Globus pallidus (tissue), 1 donor: ENCODE measurements at regions not wholly inside any gene's neighbourhood (a gene's known extent, or its start where the extent isn't known, plus 50 kb on each side); places are given as distances from the start of the nearest gene placed in this dataset.
A peak's percentile ranks its signal among the peaks of the same experiment; 100 is the strongest.

Experiments
- DNase-seq: peaks from one replicate; pipeline ENCODE4 v3.0.0-alpha.2; 2015; ENCODE audit warnings: low spot score

GRCh38 chr3:102529452-102529851 lies 94.6 kb downstream of the ZPLD1 start:
- DNase-seq: no peak

- DNase-seq: no peak
Measured at GRCh38 chr3:102530415-102531181, 95.8 kb downstream of the ZPLD1 start.

DNA sequence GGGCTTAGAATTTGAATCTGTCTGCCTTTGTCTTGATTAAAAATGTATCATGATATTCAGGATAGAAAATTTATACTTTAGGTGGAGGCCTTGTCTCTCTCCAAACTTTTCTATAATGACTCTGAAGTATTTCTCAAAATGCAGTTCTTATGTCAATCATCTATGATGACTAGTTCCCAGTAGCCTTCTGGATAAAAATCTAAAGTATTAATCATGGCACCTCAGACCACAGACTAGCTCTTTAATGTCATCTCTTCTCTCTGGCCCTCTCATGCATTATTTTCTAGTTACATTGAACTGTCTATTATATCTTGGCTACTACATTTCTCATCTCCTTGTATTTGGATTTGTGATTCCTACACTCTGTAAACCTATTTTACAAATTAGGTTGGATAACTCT lies 96.9 kb downstream of the ZPLD1 start:
- no peak for DNase-seq

DNA sequence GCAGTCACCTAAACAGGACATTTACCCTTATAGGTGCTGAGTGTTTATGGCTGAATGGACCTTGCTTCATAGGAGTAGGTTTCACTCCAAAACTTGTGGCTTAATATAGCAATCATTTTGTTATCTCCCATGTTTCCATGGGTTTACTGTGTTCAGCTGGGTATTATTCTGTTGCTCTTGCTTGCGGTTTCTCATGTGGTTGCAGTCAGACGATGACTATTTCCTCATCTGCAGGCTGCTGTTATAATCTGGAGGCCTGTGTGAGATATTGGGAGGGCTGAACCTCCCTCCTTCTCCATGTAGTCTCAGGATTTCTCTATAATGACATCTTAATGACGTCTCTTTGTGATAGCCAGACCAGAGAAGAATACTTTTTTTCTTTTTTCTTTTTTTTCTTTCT lies 98.1 kb downstream of the ZPLD1 start:
- no peak for DNase-seq

DNA sequence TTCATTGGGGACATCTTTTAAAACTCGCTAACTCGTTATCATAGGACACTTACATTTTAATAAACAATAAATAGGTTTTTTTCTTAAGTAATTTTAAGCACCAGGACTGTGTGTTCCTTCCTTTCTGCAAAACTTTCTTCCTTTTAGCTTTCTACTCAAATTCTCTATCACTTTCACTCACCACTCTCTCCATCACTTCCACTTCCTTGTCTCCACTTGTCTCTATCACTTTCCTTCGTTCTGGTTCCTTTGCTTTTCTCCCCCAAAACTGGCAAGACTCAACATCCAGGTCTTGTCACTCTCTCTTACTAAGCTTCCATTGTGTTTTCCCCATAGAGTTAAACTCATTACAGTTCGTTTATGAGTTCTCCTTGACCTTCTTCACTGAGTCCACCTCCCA lies 99.0 kb downstream of the ZPLD1 start:
- no peak for DNase-seq

- DNase-seq: peak; percentile 53
Measured at GRCh38 chr3:102536456-102536855, 101.6 kb downstream of the ZPLD1 start.

DNA sequence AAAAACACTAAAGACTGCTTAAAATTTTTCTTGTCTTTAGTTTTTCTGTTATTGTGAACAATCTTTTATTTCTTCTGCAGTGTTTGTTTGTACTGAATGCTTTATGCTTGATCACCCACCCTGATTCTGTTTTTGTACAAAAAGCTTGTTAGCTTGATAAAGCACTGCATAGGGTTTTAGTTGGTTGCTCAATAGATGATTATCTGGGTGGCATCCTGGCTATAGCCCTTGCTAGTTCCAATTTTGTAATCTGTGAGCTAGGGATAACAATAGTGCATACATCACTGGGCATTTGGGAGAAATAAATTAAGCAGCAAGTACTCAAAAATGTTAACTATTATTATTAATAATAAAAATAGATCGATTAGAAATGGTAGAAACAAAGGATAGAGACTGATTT lies 102.3 kb downstream of the ZPLD1 start:
- DNase-seq: no peak

DNA sequence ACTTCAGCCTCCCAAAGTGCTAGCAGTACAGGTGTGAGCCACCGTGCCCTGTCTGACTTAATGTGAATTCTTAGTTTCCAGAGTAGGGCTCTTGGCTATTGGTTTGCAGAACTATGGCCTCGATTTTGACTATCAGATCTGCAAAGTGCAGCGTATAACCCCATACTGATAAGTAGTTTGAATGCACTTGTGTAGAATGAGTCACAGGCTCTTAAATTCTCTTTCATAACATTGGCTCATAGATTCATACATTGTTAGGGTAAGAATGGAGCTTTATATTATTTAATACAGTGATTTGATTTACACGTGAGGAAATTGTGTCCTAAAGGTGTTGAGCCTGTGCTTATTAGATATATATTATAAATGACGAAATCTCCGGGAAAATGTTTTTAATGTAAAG lies 109.9 kb downstream of the ZPLD1 start:
- no peak for DNase-seq

GRCh38 chr3:102545276-102545675 lies 110.5 kb downstream of the ZPLD1 start:
- DNase-seq: no peak

DNA sequence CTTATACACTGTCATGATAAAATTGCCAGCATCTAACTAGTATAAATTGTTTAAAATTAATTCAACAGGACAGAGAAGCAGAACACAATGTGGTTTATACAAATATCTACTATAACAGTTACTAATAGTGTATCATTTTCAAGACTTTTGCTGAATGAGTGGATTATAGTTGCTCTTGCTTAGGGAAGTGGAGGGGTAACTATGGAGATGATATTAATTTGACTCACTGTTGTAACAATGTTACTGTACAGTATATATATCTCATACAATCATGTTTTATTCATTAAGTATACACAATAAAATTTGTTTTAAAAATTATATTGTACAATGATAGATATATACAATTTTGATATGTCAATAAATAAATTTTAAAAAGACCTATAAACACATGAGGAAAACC lies 119.1 kb downstream of the ZPLD1 start:
- no peak for DNase-seq

- no peak for DNase-seq
Measured at GRCh38 chr3:102570511-102570910, 135.7 kb downstream of the ZPLD1 start.

DNA sequence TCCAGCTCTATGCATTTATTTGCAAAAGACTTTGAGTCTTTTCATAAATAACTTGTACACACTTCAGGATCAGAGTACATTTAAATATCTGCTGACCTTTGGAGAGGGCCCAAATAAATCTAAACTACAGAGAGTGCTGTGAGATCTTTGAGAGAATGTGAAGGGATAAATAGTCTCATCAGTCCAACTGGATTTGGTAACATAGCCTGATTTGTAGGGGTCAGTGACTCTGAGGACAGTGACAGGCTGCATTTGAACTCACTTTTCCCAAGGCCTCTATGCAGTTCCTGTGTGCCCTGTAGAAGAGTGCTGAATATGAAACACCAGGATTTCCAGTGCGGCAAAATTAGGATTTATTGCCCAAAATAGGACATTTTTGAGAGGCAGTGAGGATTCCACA lies 136.2 kb downstream of the ZPLD1 start:
- no peak for DNase-seq

- no peak for DNase-seq
Measured at GRCh38 chr3:102571720-102572384, 137.0 kb downstream of the ZPLD1 start.

DNA sequence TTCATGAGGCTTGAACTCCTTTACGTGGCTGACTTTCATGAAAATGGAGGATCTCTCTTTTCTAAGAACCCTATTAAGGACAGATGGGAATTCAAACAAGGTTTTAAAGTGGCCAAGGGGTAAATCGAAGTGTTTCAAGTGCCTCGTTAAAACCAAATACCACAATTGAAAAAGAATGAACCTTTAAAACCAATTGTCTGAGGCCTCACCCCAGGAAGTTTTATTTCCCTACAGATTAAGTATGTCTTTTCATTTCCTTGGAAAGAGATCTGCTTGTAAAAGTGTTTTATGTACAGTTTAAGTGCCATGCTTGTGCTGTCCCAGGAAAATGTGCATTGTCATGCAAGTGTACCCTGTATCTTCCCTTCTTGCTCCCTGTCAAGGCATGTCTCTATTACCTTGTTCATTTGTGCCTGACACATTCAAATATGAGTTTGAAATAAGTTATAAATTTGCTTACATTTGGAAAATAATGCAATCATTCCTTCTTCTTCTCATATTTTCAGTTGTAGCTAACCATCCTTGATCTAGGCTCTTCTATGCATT lies 138.7 kb downstream of the ZPLD1 start:
- DNase-seq: no peak

DNA sequence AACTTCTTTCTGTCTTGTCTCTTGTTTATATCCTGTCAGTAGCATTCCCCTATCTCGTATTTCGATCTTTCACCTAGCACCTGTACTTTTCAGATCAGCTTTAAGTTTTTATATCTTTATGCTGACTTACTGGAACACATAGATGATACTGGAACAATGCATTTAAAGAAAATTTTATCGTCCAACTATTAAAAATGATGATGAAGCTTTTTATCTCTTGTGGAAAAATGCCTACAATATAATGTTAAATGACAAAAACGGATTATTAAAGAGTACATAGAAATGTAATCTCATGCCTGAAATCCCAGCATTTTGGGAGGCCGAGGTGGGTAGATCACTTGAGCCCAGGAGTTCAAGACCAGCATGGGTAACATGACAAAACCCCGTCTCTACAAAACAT lies 139.5 kb downstream of the ZPLD1 start:
- DNase-seq: no peak

DNA sequence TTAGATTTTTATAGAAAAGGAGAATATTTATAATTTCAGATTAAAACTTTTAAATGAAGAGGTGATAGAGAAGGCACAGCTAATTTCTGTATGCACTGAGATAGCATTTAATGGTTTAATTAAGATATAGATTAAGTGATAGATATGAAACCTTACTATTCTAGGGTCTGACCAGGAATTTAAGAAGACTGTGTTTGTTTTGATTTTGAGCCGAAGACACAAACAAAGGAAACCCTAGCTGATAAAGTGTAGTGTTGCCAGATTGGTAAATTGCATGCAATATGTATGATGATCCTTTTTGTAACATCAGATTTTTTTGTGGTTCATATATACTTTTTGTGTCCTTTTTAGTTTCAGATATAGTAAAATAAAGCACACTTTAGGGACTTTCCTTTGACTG lies 141.8 kb downstream of the ZPLD1 start:
- DNase-seq: no peak

DNA sequence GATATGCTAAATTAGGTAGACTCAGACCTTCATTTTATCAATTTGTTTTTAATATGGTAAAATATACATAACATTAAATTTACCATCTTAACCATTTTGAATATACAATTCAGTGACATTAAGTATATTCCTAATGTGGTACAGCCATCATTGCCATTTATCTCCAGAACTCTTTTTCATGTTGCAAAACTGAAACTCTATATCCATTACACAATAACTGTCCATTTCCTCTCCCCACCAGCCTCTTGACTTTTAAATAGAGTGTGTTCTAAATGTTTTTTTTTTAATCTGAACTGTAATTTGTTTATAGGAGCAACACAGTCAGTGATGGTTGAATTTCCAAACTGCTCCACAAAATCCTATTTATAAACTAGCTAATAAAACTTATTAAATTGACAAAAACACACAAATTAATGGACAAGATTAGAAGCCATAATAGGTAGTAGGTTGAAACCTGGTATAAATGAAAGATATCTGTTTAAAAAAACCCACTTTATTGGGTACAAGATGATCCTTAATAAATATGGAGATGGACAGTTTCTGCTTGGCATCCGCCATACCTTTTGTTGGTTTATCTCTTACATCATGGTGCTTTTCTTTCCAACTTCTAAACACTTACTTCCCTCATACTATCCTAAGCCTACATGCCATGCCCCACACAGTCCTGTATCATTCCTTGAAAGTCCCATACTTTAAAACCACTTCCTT lies 142.4 kb downstream of the ZPLD1 start:
- DNase-seq: no peak

DNA sequence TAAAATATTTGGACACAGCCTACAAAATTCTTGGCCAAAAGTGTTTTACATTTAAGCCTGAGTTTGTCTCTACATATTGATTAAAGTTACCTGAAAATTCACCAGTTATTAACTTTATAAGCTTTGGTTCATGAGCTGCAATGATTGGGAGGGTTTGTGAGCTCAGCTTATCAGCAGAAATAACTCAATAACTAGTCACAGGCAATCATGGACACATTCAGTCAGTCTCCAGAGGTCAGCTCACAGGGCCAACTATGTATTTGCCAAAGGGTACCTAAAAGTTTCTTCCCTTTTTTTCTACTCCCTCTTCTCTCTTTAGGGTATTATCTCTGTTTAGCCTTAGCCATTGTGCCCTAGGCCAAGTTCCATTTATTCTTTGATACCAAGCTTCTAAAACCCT lies 145.9 kb downstream of the ZPLD1 start:
- no peak for DNase-seq

DNA sequence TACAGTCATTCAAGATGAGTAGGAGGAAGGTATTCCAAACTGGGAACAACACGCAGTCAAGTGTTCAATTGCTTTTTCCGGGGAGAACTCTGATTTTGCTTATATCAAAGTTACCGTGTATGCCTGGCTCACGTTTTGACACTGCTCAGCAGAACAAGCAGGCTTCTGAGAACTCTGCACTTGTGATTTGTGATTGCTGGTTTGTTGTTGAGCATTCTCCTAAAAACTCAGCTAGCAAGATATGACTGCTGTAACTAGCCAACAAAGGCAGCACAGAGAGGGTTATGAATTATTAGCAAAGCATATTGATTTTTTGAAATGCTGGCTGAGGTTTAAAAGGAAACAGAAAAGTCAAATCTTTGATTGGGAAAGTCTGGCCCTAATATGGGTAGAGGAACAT lies 151.7 kb downstream of the ZPLD1 start:
- DNase-seq: no peak

- DNase-seq: no peak
Measured at GRCh38 chr3:102593812-102594602, 159.2 kb downstream of the ZPLD1 start.

GRCh38 chr3:102595057-102595456 lies 160.2 kb downstream of the ZPLD1 start:
- DNase-seq: no peak
